Skin of body (tissue), 1 donor: ENCODE measurements at regions not wholly inside any gene's neighbourhood (a gene's known extent, or its start where the extent isn't known, plus 50 kb on each side); places are given as distances from the start of the nearest gene placed in this dataset.

ENCODE experiments used
- DNase-seq: peaks from one replicate; lab custom pipeline; 2025; lab: John Stamatoyannopoulos, UW

DNA sequence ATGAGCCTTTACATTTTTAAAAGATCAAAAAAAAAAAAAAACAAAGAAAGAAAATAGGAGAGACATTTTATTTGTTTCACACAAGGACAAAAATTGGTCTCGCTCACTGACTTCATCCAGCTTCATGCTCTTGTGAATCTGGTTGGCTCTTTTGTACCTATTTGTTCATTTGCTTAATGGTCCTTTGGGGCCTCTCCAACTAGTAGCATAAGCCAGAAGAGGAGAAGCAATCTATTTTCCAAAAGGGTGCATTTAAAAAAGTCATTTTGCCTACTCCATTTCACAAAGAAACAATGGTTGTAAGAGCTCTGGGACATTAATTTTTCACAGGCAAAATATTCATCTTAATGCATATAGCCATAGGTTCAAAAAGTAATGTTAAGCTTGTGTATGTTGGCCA, 168.3 kb upstream of the ADAMTS9 start:
- DNase-seq = no peak

DNA sequence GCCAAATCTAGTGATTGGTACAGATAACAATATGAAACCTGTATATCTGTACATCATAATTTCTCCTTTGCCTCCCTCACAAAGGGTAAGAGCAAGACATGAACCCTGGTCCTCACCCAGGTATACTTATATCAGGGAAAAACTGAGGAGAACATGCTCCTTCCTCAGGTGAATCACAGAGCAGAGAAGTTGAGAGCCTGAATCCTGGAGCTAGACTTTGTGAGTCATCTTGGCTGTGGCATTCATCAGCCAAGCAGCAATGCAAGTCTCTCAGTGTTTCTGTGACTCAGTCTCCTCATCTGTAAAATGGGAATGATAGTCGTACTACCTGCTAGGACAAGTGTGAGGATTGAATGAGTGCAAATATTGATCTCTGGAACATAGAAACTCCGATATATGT, 165.7 kb upstream of the ADAMTS9 start:
- DNase-seq = no peak

DNA sequence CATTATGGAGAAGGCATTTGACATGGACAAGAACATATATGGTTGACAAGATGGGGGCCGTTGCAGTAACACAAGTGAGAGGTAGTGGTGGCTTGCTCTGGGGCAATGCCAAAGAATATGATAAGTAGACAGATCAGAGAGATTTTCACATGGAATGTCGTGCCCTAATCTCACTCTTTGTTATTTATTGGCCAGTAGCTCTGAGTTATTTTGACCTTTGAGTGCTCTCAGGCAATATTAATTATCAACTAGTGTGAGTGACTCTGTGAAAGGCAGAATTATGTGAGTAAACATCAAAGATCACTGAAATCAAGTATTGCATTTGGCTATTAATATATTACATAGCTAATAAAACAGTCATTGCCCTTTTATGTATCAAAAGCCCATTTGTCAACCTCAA, 164.9 kb upstream of the ADAMTS9 start:
- DNase-seq = no peak

DNA sequence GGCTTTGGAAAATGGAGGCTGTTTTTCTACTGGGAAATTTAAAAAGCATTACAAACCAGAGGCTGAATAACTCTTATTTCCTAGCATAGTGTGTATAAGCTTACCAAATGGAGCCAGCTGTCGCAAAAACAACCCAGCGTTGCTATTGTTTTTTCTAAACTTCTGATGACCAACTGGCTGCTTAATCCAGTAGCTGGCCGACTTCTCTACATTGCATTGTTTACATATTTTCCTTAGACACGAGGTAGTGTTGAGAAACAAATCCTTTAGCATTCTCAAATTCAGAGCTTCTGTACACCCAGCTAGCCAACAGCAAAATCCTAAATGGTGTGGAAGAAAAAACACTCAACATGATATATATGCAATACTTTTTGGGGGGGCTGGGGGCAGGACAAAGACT, 161.0 kb upstream of the ADAMTS9 start:
- DNase-seq = peak; percentile 14

DNA sequence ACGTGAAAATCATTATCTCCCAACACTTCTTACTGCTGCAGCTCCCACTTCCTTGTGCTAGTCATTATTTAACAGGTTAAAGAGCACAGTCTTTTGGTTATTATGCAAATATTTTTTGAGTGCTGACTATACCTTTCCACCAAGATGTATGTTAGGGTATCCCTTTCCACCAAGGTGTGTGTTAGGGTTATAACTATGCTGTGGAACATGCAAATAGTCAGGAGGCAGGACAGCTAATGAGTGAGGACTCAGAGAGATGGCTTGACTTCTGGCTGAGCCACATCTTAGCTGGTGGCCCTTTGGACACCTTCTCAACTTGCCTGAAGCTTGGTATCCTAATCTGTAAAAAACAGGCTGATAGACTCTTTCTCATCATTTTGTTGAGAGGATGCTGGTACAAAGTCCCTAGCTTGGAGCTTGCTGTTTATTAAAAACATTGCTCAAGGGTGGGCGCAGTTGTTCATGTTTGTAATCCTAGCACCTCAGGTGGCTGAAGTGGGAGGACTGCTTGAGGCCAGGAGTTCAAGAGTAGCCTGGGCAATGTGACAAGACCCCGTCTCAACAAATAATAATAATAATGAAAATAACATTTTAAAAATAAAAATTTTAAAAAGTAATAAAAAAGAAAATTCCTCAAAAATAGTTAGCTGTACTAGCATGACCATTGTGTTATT, 160.5 kb upstream of the ADAMTS9 start:
- DNase-seq = no peak

DNA sequence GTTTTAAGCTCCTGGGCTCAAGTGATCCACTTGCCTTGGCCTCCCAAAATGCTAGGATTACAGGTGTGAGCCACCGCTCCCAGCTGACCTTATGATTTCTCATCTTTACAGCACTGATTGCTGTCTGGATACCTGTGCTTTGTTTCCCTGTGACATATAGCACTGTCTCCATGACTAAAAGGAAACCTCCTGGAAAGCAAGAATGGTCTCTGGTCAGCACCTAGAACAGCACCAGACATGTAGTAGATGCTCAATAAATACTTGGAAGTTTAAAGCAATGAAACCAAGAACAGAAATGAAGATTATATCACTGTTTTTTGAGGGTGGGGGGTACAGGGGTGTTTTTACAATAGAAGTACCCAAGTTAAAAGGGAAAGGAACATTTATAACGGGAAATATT, 156.8 kb upstream of the ADAMTS9 start:
- DNase-seq = no peak

DNA sequence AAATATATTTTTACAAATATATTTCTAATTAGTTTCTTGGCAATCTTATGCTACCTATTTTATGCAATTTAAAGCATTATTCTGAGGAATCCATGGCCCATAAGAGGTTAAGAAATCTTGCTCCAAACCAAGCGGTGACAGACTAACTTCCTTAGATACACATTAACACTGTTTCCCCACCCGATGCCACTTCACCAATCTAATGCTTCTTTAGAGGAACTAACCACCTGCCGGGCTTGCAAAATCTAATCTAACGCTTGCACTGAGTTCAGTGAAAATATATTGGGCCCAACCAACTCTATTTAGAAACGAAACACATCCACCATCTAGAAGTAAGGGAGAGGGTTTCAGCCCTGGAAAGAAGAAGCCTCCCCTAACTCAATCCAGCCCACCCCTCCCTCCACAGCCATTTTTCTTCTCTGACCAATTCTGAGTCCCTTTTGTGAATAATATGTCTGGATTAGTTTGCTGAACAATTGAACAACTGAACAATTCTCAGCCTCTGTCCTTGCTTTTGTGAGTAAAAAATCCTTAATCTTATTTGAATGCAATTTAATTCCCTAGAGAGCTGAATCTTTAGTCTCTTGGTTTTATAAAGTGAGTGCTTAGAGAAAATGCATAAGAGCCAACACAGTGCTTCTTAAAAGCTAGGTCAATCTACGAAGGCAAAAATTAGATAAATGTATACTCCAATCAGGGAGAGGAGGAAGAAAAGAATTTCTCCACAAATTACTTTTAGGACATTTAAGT, 150.4 kb upstream of the ADAMTS9 start:
- DNase-seq = no peak

DNA sequence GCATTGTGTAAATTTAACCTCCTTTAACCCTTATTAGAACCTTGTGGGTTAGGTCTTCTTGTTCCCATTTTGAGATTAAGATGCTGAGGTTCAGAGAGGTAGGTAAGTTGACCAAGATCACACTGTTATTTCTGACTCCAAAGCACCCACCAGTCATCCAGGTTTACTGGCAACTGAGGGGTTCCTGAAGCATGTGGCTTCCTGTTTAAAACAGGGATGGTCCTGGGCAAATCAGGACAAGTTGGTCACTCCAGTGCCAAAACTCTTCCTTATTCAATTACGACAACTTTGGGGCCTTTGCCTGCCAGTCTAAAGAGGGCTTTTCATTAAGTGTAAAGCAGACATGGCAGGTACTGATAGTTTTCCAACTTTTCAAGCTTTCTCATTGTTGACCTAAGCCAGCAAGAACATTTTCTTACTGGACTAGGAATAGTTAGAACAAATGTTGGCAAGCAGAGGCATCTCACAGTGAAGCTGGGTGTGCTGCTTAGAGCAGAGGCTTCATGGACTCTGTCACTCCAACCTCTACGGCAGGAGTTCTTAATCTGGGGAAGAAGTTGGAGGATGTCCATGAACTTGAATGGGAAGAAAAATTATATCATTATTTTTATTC, 149.4 kb upstream of the ADAMTS9 start:
- no peak for DNase-seq

DNA sequence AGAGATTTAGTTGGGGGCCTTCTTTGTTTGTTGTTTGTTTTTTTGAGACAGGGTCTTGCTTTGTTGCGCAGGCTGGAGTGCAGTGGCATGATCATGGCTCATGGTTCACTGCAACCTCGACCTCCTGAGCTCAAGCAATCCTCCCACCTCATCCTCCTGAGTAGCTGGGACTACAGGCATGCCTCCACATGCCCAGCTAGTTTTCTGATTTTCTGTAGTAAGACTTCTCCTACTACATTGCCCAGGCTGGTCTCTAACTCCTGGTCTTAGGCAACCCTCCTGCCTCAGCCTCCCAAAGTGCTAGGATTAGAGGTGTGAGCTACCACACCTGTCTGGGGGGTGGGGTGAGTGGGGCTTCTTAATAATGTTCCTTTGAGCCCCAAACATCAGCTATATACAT, 148.3 kb upstream of the ADAMTS9 start:
- no peak for DNase-seq

DNA sequence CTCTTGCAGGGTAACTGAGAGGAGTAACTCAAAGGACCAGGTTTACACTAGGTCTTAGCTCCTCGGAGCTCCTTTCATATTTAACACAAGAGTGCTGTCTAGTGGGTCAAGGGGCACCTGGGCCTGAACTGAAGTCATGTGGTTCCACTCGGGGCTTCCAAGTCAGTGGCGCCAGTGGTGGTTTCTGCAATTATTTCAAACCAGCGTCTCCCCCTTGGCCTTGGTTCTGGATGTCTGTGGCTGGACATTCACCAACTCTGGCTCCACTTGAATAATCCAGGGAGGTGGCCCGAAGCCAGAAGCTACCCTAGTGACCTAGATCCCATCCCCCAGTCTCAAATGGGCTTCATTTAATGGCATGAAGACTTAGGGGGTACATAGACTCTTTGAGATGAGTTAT, 144.3 kb upstream of the ADAMTS9 start:
- DNase-seq = no peak

DNA sequence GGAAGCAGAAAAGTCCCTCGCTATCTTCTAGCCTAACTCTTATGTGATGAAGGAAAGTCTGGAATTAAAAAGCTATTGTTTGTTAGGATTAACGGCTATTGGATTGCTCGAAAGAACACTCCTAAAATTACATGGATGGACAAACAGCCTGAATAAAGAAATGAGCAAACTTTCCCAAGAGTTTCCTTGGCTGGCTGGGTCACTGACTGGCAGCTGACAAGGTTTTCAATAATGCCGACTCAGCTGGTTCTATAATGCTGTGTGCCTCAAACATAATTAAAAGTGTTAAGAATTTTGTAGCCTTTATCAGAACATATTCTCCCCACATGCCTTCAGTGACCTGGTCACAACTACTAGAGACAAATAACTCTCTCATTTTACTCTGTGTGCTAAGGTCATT, 142.9 kb upstream of the ADAMTS9 start:
- no peak for DNase-seq

DNA sequence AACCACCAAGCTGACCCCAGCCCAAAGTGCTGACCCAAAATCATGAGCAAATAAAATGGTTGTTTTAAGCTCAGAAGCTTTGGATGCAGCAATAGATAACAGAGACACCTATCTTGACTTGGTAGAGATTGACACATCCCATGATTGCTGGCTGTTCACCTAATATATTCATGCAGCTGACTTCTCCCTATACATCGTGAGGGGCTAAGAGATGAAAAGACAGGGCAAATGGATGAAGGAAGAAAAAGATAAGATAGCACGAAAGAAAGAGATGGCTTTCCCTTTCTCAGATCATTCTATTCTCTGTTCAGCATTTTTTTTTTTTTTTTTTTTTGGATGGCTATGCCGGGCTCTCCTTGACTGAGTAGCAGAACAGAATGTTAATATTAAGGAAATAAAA, 141.5 kb upstream of the ADAMTS9 start:
- DNase-seq = no peak

DNA sequence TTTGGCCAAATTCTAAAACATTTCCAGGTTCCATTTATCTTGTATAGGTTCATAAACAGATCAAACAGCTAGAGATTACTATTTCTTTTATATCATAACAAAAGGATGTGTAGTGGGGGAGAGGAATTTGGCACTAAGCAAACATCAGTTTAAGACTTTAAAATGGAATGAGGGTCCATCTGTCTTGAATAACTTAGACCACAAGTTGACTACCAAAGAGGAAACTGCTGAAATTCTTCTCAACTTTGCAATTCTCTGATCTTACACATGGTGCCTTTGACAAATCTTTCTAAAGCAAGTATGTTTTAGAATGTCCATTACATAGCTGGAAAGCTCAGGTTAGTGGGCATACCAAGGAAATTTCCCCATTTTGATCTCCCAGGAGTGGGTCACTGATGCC, 140.5 kb upstream of the ADAMTS9 start:
- peak; percentile 84 for DNase-seq

DNA sequence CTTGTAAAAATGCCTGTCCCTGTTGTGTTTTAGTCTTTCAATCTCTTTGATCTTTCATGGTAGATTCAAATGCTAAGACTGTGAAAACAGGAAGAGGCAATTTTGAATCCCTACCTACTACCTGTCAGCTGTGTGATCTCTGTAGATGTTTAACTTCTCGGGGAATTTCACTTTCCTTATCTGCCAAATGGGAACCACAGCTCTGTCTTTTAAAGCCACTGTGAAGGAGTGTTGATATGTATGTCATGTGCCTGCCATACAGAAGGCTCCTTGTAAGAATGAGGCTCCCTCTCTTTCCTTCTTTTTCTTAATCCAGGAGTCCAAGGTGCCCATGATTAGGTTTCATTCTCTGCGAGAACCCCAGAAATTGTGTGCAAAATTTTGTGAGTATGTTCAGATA, 139.6 kb upstream of the ADAMTS9 start:
- no peak for DNase-seq

DNA sequence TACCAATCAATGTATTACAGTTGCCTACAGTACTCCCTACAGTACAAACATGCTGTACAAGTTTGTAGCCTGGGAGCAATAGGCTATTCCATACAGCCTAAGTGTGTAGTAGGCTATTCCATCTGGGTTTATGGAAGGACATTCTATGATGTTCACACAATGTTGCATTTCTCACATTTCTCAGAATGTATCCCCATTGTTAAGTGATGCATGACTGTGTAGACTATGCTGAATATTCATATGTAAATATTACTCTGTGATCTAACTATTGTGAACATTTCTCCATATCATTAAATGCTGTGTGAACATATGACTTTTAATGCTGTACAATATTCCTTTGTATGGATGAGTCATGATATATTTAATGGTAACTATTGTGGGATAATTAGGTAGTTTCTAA, 139.2 kb upstream of the ADAMTS9 start:
- no peak for DNase-seq

DNA sequence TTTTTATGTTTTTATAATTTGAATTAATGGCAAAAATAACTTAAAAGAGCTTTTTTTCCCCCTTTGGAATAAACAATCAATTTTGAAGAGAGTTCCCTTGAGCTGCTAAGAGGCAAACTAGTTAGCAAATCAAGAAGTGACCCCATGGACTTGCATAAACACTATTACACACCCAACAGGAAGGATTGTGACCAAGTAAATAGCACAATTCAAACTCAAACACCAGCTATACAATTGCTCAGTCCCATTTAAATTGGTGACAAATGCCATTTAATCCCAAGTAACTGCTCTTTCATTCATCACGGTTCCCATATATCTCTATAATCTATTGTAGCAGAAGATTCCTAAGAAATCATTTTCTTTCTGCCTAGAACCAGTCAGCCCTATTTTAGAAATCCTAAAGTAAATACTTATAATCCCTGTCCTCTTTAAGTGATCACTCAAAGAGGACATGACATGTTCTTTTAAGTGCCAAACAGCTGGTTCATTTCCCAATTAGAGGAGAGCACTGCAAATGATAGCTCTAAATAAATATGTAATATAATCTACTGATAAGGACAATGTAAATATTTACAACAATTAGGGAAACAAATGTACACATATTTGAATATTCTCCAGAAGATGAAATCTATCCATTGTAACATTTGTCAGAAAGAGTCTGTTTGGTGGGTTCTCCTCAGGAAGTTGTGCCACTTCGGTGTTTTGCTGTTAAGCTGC, 137.8 kb upstream of the ADAMTS9 start:
- no peak for DNase-seq

DNA sequence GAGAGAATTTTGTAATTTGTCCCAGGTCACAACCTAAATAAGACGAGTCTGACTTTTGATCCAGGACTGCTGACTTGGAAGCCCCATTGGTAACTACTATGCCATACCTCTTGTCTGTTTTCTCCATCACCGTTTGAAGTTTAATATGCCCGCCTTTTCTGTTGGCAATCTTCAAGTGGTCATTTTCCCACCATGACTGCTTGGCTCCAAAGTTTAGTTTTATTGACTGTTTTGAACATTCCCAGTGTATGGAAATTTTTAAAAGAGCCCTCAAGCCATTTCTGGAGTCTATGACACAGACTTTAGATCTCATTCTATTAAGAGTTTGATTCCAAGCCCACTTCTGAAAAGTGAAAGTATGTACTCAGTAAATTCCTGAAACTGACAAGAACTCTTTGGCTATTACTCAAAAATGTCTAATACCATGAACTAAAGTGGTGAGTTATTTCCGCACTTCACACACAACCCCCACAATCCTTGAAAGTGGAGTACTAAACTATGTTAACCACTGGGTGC, 136.7 kb upstream of the ADAMTS9 start:
- DNase-seq = no peak

DNA sequence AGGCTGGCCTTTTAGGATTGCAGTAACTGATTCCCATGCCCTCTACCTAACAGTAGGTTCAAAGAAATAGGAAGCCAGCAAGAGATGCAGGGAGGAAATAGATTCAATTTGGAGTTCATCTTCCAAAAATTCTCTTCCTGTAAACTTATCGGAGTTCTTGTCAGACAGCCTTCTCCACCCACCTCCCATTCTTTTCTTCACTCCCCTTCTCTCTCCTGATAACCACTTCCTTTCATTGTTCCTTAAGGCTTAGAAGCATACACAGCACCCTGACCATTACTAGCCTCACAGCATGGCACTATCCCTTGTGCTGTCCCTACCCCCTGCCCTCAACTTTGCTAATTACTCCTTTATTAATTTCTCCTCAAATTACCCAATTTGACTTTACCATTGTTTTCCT, 130.4 kb upstream of the ADAMTS9 start:
- no peak for DNase-seq

DNA sequence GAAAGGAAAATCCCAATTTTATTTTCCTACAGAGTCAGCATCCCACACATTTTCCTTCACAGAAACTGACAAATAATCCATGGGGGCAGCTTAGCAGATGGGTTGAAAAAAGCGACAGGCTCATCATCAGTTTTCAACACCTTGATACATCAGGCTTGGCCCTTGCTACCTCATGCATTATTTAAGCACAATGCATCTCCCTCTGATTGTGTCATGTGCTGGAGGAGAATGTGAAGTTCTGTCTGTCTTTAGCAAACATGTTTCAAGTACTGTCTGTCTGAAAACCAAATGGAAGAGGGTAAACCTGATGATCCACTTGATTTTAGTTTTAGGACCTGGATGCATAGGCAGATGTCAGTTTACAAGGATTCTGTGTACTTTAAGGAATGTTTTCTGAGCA, 128.6 kb upstream of the ADAMTS9 start:
- no peak for DNase-seq

DNA sequence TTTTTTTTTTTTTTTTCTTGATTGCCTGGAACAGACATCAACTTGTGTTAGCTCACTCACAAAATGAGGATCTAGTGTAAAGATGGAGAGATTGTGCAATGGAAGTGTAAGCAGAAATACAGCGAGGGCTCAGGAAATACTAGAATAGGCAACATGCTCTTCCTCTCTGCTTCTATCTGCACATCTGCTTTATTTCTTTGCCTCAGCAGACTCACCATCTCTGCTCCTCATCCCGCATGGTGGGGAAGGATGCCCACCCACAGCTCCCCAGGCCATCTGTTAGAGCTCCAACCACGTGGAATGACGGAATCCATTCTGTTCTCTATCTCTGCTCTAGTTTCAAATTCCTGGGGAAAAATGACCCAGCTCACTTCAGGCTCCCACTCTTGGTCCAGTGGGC, 128.0 kb upstream of the ADAMTS9 start:
- DNase-seq = peak; percentile 81

DNA sequence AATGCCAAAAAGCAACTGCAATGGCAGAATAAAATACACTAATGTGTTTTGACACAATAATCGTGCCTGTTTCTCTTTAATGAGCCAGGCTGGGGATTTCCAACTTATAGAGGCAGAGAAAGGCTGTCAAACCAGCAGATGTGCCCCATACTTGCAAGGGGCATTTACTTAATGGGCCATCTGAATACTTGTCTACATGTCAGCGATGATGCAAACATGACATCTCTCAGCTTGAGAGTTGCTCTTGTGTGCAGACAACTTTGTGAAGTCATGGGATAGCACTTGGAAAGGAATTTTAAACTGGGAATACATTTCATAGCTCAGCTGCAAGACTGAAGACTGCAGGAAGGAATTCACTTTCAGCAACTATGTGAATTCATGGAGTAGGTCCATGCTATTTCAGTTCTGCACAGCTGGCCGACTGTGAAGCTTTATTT, 127.4 kb upstream of the ADAMTS9 start:
- peak; percentile 95 for DNase-seq

DNA sequence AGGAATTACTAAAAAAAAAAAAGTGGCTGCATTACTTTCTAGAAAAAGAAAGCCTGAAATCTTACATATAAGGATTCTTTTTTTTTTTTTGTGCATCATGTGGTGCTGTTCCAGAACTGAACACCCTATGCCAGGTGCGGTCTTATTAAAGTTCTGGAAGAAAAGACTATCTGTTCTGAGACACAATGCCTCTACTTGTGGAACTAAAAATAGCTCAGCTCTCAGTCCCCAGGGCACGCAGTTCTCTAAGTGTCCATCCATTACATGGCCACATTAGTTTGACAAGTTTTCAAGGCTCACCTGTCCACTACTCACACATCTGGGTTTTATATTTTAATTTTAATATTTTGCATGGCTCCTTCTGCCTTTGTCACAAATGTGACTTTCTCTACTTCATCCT, 126.6 kb upstream of the ADAMTS9 start:
- peak; percentile 20 for DNase-seq
